K562 (cell line): ENCODE measurements at regions not wholly inside any gene's neighbourhood (a gene's known extent, or its start where the extent isn't known, plus 50 kb on each side); places are given as distances from the start of the nearest gene placed in this dataset.

ENCODE experiments used
- ATAC-seq: fragments of 200-7000 bp; cut with Tn5 transposase; 3 replicates; pipeline ENCODE4 v1.9.1; 2020; ENCODE audit warnings: moderate library complexity
- BruUV-seq: library from RNA; stranded (reverse); fragments of 400-500 nt; replicated peaks from 2 replicates; lab custom pipeline; 2021; lab: Mats Ljungman, UMichigan
- CTCF ChIA-PET: fragments of 300-600 bp; formaldehyde crosslinking; extraction: SDS; loops from one replicate; lab custom pipeline; 2021; ENCODE audit warnings: low intra/inter-chr PET ratio; lab: Yijun Ruan, JAX
- POLR2A ChIA-PET: fragments of 300-600, 350-650 bp; sonication (Branson Sonifier 250); formaldehyde crosslinking; extraction: SDS; loops from one replicate; lab custom pipeline; 2021; ENCODE audit warnings: antibody characterized with exemption, inconsistent platforms; lab: Yijun Ruan, JAX
- DNase-seq, 4 experiments: peaks; one replicate each; pipeline versions ENCODE4 v3.0.0 to v3.0.0-alpha.2; 2011 to 2018; ENCODE audit warnings: low spot score in 3 of 4, mixed read lengths in 3 of 4; ENCODE audit errors: extremely low read depth in 1 of 4
- FAIRE-seq: peaks from 2 replicates; lab custom pipeline; 2011; peaks lifted over from hg19 to GRCh38; lab: Jason Lieb, UNC
- H2AFZ ChIP-seq: 2 replicates; pipeline ENCODE4 v1.6.0; 2011; ENCODE audit warnings: low read depth, low read length, control low read depth, inconsistent platforms
- H3K27ac ChIP-seq: fragments of 200-600 bp; 3 replicates; pipeline ENCODE4 v1.8.0; 2011; ENCODE audit warnings: low read depth, mild to moderate bottlenecking, control low read depth, inconsistent platforms, low read length, moderate library complexity, mixed read lengths; ENCODE audit errors: extremely low read depth
- H3K27me3 ChIP-seq, 2 experiments: fragments of 300-600 bp in 1 of 2; 2 replicates in 1 of 2; 3 replicates in 1 of 2; pipeline versions ENCODE4 v1.6.0 to v1.8.0; 2011; ENCODE audit warnings: inconsistent platforms in 2 of 2, low read length in 2 of 2, mild to moderate bottlenecking in 1 of 2, mixed read lengths in 1 of 2, moderate library complexity in 1 of 2; ENCODE audit not compliant: control insufficient read depth in 2 of 2, insufficient read depth in 2 of 2
- H3K36me3 ChIP-seq: fragments of 300-600 bp; 3 replicates; pipeline ENCODE4 v1.8.0; 2011; ENCODE audit warnings: mild to moderate bottlenecking, low read length, inconsistent platforms; ENCODE audit not compliant: control insufficient read depth, insufficient read depth
- H3K4me1 ChIP-seq, 2 experiments: fragments of 200-600 bp in 1 of 2; replicated peaks in 1 of 2; 2 replicates in 1 of 2; 3 replicates in 1 of 2; pipeline versions ENCODE4 v1.5.1 to v1.8.0; 2011; ENCODE audit warnings: inconsistent platforms in 2 of 2, low read length in 2 of 2, mild to moderate bottlenecking in 1 of 2, mixed read lengths in 1 of 2, moderate library complexity in 1 of 2; ENCODE audit not compliant: control insufficient read depth in 2 of 2, insufficient read depth in 2 of 2
- H3K4me2 ChIP-seq: 2 replicates; pipeline ENCODE4 v1.6.1; 2011; ENCODE audit warnings: low read length, control low read depth, inconsistent platforms, mixed read lengths; ENCODE audit not compliant: insufficient read depth
- H3K4me3 ChIP-seq: fragments of 200-600 bp; sonication (generic), shearing (Covaris generic); 2 replicates; pipeline ENCODE4 v1.5.1; 2016; ENCODE audit warnings: control low read depth, inconsistent platforms
- H3K79me2 ChIP-seq: fragments of 200-600 bp; 3 replicates; pipeline ENCODE4 v1.8.0; 2011; ENCODE audit warnings: low read length, inconsistent platforms; ENCODE audit not compliant: control insufficient read depth, insufficient read depth
- H3K9ac ChIP-seq, 2 experiments: 2 replicates each; pipeline versions ENCODE4 v1.6.0 to v1.6.1; 2011; ENCODE audit warnings: low read depth in 2 of 2, low read length in 2 of 2, control low read depth in 1 of 2, inconsistent platforms in 1 of 2, mild to moderate bottlenecking in 1 of 2, mixed read lengths in 1 of 2; ENCODE audit not compliant: insufficient read depth in 1 of 2
- H3K9me1 ChIP-seq: one replicate; pipeline ENCODE4 v1.6.0; 2011; ENCODE audit warnings: inconsistent platforms, mild to moderate bottlenecking, low read length, moderate library complexity; ENCODE audit not compliant: control insufficient read depth, insufficient read depth
- H3K9me3 ChIP-seq: replicated peaks from 2 replicates; pipeline ENCODE4 v1.5.1; 2011; ENCODE audit warnings: low read depth, low read length, inconsistent platforms; ENCODE audit not compliant: control insufficient read depth, insufficient read depth
- H4K20me1 ChIP-seq: replicated peaks from 2 replicates; pipeline ENCODE4 v1.6.1; 2011; ENCODE audit warnings: low read length, inconsistent platforms, mixed read lengths; ENCODE audit not compliant: control insufficient read depth, insufficient read depth
- ARID2 ChIP-seq: fragments of 450-650 bp; IDR thresholded peaks from 2 replicates; pipeline ENCODE4 v1.6.1; 2017; ENCODE audit warnings: antibody characterized with exemption, mild to moderate bottlenecking
- ETV5 ChIP-seq: sonication (generic); formaldehyde crosslinking; IDR thresholded peaks from 2 replicates; pipeline ENCODE4 v1.4.0; 2020; ENCODE audit warnings: low read depth, mild to moderate bottlenecking, missing genetic modification reagents
- RAD21 ChIP-seq, 2 experiments: fragments of 250-450 bp in 1 of 2; fragments of 450-650 bp in 1 of 2; sonication (Bioruptor Pico) in 1 of 2; formaldehyde crosslinking in 1 of 2; IDR thresholded peaks in 1 of 2; conservative IDR thresholded peaks in 1 of 2; 2 replicates each; pipeline versions ENCODE4 v1.4.0 to v1.8.0; 2020 to 2022; ENCODE audit warnings: mild to moderate bottlenecking in 2 of 2, moderate library complexity in 1 of 2
- TBP ChIP-seq: optimal IDR thresholded peaks from 2 replicates; pipeline ENCODE3; 2011; ENCODE audit warnings: low read depth, low read length, improper control_type of control experiment
- TCFL5 ChIP-seq: fragments of 250-450 bp; sonication (Bioruptor Pico); conservative IDR thresholded peaks from 2 replicates; pipeline ENCODE4 v1.6.1; 2021; ENCODE audit warnings: mild to moderate bottlenecking, moderate library complexity, matching md5 sums
- ZC3H4 ChIP-seq: sonication (generic); formaldehyde crosslinking; IDR thresholded peaks from 2 replicates; pipeline ENCODE4 v1.9.0; 2021; ENCODE audit warnings: missing genetic modification reagents, borderline replicate concordance
- ZNF586 ChIP-seq: fragments of 450-650 bp; formaldehyde crosslinking; conservative IDR thresholded peaks from 2 replicates; pipeline ENCODE4 v1.4.0; 2020; ENCODE audit warnings: mild to moderate bottlenecking, moderate library complexity
- WGBS: fragments of 100-300 bp; shearing (Covaris generic); methylation state at CpG from one replicate; pipeline ENCODE4 v1.1.6; 2016; ENCODE audit warnings: low coverage, mixed read lengths; ENCODE audit not compliant: insufficient coverage; ENCODE audit errors: missing lambda C conversion rate; 5-methylcytosine and 5-hydroxymethylcytosine counted together
- in situ Hi-C: fragments of 300-500 bp; cut with MboI; formaldehyde crosslinking; loops from 4 replicates; pipeline ENCODE4 v1.15.0; 2018; ENCODE audit warnings: inconsistent platforms, mixed read lengths
- intact Hi-C: fragments of 100-400 bp; cut with micrococcal nuclease; formaldehyde crosslinking; loops from 2 replicates; pipeline ENCODE4 v1.14.2; 2022
- TF ChIP-seq, protein P1 (sequence below): IDR thresholded peaks from 3 replicates; pipeline ENCODE4 v1.6.1; 2011; ENCODE audit warnings: borderline replicate concordance, mild to moderate bottlenecking; ENCODE audit not compliant: insufficient read length, insufficient read depth
- TF ChIP-seq, protein P2 (sequence below): fragments of 250-450 bp; sonication (Bioruptor Pico); IDR thresholded peaks from 2 replicates; pipeline ENCODE4 v1.5.0; 2021
- TF ChIP-seq, protein P3 (sequence below): fragments of 250-450 bp; sonication (Bioruptor Pico); IDR thresholded peaks from 2 replicates; pipeline ENCODE4 v1.9.0; 2021; ENCODE audit warnings: mild to moderate bottlenecking

DNA sequence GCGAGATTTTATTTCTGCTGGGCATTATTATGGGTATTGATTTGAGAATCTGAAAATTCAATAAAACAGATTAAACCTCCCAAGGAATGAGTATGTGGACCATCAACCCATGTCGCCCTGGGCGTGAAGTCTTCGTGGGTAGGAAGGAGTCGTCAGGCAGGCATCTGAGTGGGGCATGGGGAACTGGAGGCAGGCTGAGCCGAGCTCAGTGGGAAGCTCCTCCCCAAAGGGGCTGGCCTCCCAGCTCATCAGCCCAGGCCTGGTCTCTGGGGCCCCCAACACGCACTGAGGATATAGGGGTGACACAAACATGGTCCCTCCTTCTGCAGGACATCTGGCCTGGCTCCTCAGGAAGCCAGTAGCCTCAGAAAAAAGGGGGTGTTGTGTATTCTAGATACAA, 265.2 kb downstream of the TFCP2L1 start (continued):
- TF ChIP-seq TCFL5 (CRISPR knock-in tag) (no peak), ZC3H4 (CRISPR knock-in tag) (no peak), ETV5 (CRISPR knock-in tag) (no peak)
- TF ChIP-seq, protein P1, sequence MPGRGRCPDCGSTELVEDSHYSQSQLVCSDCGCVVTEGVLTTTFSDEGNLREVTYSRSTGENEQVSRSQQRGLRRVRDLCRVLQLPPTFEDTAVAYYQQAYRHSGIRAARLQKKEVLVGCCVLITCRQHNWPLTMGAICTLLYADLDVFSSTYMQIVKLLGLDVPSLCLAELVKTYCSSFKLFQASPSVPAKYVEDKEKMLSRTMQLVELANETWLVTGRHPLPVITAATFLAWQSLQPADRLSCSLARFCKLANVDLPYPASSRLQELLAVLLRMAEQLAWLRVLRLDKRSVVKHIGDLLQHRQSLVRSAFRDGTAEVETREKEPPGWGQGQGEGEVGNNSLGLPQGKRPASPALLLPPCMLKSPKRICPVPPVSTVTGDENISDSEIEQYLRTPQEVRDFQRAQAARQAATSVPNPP, result no peak
- TF ChIP-seq, protein P2, sequence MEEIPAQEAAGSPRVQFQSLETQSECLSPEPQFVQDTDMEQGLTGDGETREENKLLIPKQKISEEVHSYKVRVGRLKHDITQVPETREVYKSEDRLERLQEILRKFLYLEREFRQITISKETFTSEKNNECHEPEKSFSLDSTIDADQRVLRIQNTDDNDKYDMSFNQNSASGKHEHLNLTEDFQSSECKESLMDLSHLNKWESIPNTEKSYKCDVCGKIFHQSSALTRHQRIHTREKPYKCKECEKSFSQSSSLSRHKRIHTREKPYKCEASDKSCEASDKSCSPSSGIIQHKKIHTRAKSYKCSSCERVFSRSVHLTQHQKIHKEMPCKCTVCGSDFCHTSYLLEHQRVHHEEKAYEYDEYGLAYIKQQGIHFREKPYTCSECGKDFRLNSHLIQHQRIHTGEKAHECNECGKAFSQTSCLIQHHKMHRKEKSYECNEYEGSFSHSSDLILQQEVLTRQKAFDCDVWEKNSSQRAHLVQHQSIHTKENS (CRISPR knock-in tag), result no peak
- TF ChIP-seq, all 486 proteins: peak for 0

DNA sequence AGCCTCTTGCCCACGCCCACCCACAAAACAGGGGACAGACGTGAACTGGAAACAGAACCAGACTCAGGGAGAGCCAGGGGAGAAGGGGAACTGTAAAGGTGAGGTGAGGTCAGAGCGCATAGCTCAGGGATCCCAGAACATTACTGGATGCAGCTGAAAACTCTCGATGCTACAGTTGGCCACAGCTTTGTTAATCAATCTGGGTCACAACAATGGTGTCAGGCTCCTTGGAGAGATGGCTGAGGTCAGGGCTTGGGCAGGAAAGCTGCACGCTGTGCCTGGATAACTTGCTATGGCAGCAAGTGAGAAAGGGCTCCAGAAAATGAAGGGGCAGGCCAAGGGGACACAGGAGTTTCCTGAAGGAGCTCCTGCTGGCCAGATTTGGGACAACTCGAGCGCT, 263.3 kb downstream of the TFCP2L1 start:
- Histone ChIP-seq H3K4me3 (no peak overlapping the region), H3K4me1 (peaks cover 0 to 11% of the 10 kb centered on the region in 2 experiments; a peak in 2 of 5 replicates), H3K9me1 (no peaks in the 10 kb centered on the region), H3K4me2 (no peak overlapping the region), H3K79me2 (no peaks in the 10 kb centered on the region), H2AFZ (no peak overlapping the region), H3K27ac (no peak overlapping the region), H3K9me3 (no peaks in the 10 kb centered on the region), H4K20me1 (no peaks in the 10 kb centered on the region; the same call in 1 of the 2 replicates), H3K9ac (no peak overlapping the region), H3K36me3 (no peaks in the 10 kb centered on the region), H3K27me3 (peaks cover 0 to 35% of the 10 kb centered on the region in 2 experiments; a peak in 3 of 5 replicates)
- ChIA-PET POLR2A (interaction anchor here (0.9 to 1.2 kb wide), 2 partner anchors 15 to 53 kb away, joined by 3 to 5 read pairs; no protein-coding TSS in a partner anchor), CTCF (no interaction called here)
- FAIRE-seq, result no peak
- BruUV-seq, result no TSS peak
- WGBS, result 0% methylated on average over 7 of the region's 7 CpGs
- in situ Hi-C loops, result no loop called here
- no peak for ATAC-seq
- no peak for DNase-seq
- TF ChIP-seq ARID2 (no peak), RAD21 (CRISPR knock-in tag; conservative IDR thresholded peaks at IDR 0.05 in 1 of 2, IDR thresholded peaks at IDR 0.05 in 1 of 2) (no peak), ZNF586 (no peak), TBP (no peak)
- TF ChIP-seq, protein P3, sequence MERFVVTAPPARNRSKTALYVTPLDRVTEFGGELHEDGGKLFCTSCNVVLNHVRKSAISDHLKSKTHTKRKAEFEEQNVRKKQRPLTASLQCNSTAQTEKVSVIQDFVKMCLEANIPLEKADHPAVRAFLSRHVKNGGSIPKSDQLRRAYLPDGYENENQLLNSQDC (CRISPR knock-in tag), result no peak
- intact Hi-C loops, result no loop called here
